WTC11 (cell line): ENCODE measurements at regions not wholly inside any gene's neighbourhood (a gene's known extent, or its start where the extent isn't known, plus 50 kb on each side); places are given as distances from the start of the nearest gene placed in this dataset.

ENCODE experiments used
- ATAC-seq: fragments of 200-7000 bp; cut with Tn5 transposase; 2 replicates; pipeline ENCODE4 v1.10.0; 2021; ENCODE audit warnings: mild to moderate bottlenecking, moderate library complexity
- CTCF ChIA-PET: fragments of 300-600 bp; sonication (Branson Sonifier 250); formaldehyde crosslinking; loops from one replicate; lab custom pipeline; 2021; ENCODE audit warnings: antibody characterized with exemption; lab: Charles Lee
- POLR2A ChIA-PET: fragments of 350-600 bp; sonication (Branson Sonifier 250); formaldehyde crosslinking; loops from one replicate; lab custom pipeline; 2021; ENCODE audit warnings: antibody characterized with exemption; lab: Charles Lee
- DNase-seq: peaks from one replicate; pipeline ENCODE4 v3.0.0; 2021; ENCODE audit warnings: low spot score
- H3K27ac Mint-ChIP-seq: 2 replicates; pipeline ENCODE4 v1.8.0; 2021; ENCODE audit warnings: mixed read lengths
- H3K27me3 Mint-ChIP-seq: 2 replicates; pipeline ENCODE4 v1.8.0; 2021; ENCODE audit warnings: low read depth, mild to moderate bottlenecking, moderate library complexity, mixed read lengths
- H3K36me3 Mint-ChIP-seq: 2 replicates; pipeline ENCODE4 v1.8.0; 2021; ENCODE audit warnings: mixed read lengths
- H3K4me1 Mint-ChIP-seq: 2 replicates; pipeline ENCODE4 v1.8.0; 2022; ENCODE audit warnings: mixed read lengths
- H3K4me3 Mint-ChIP-seq: 2 replicates; pipeline ENCODE4 v1.8.0; 2021; ENCODE audit warnings: mild to moderate bottlenecking, moderate library complexity, mixed read lengths
- H3K9me3 Mint-ChIP-seq: 2 replicates; pipeline ENCODE4 v1.8.0; 2021; ENCODE audit warnings: mixed read lengths
- ELF4 ChIP-seq: sonication (generic); formaldehyde crosslinking; IDR thresholded peaks from 2 replicates; pipeline ENCODE4 v1.8.1; 2022; ENCODE audit warnings: low read depth, mild to moderate bottlenecking, moderate library complexity, missing genetic modification reagents
- FOXJ3 ChIP-seq: sonication (generic); formaldehyde crosslinking; IDR thresholded peaks from 2 replicates; pipeline ENCODE4 v1.9.0; 2021; ENCODE audit warnings: missing genetic modification reagents, mild to moderate bottlenecking, borderline replicate concordance
- GABPB1 ChIP-seq: sonication (generic); formaldehyde crosslinking; IDR thresholded peaks from 2 replicates; pipeline ENCODE4 v1.8.1; 2023; ENCODE audit warnings: mild to moderate bottlenecking, missing genetic modification reagents
- HMGA2 ChIP-seq: fragments of 250-450 bp; sonication (Bioruptor Pico); IDR thresholded peaks from 2 replicates; pipeline ENCODE4 v1.4.0; 2021; ENCODE audit warnings: mild to moderate bottlenecking, moderate library complexity
- IRF2 ChIP-seq: sonication (generic); formaldehyde crosslinking; IDR thresholded peaks from 2 replicates; pipeline ENCODE4 v1.8.0; 2022; ENCODE audit warnings: low read depth, missing genetic modification reagents, borderline replicate concordance
- NFE2L1 ChIP-seq: sonication (generic); formaldehyde crosslinking; IDR thresholded peaks from 2 replicates; pipeline ENCODE4 v1.8.1; 2023; ENCODE audit warnings: missing genetic modification reagents
- NR2C2 ChIP-seq: sonication (generic); formaldehyde crosslinking; IDR thresholded peaks from 2 replicates; pipeline ENCODE4 v1.8.0; 2022; ENCODE audit warnings: mild to moderate bottlenecking, missing genetic modification reagents
- SP1 ChIP-seq: sonication (generic); formaldehyde crosslinking; conservative IDR thresholded peaks from 2 replicates; pipeline ENCODE4 v1.8.1; 2022; ENCODE audit warnings: missing genetic modification reagents
- TEAD1 ChIP-seq: sonication (generic); formaldehyde crosslinking; IDR thresholded peaks from 2 replicates; pipeline ENCODE4 v1.8.0; 2022; ENCODE audit warnings: mild to moderate bottlenecking, missing genetic modification reagents
- TP53 ChIP-seq: sonication (generic); formaldehyde crosslinking; IDR thresholded peaks from 2 replicates; pipeline ENCODE4 v1.8.1; 2023; ENCODE audit warnings: mild to moderate bottlenecking, missing genetic modification reagents
- ZBTB21 ChIP-seq: sonication (generic); formaldehyde crosslinking; IDR thresholded peaks from 2 replicates; pipeline ENCODE4 v1.8.1; 2023; ENCODE audit warnings: mild to moderate bottlenecking, missing genetic modification reagents, borderline replicate concordance
- ZNF317 ChIP-seq: sonication (generic); formaldehyde crosslinking; IDR thresholded peaks from 2 replicates; pipeline ENCODE4 v1.8.1; 2023; ENCODE audit warnings: low read depth, mild to moderate bottlenecking, moderate library complexity, missing genetic modification reagents, borderline replicate concordance
- TF ChIP-seq, protein P1 (sequence below): sonication (generic); formaldehyde crosslinking; IDR thresholded peaks from 2 replicates; pipeline ENCODE4 v1.8.1; 2023; ENCODE audit warnings: mild to moderate bottlenecking, missing genetic modification reagents, moderate library complexity
- TF ChIP-seq, protein P2 (sequence below): sonication (generic); formaldehyde crosslinking; conservative IDR thresholded peaks from 2 replicates; pipeline ENCODE4 v1.8.1; 2022; ENCODE audit warnings: mild to moderate bottlenecking, missing genetic modification reagents
- TF ChIP-seq, protein P3 (sequence below): sonication (generic); formaldehyde crosslinking; IDR thresholded peaks from 2 replicates; pipeline ENCODE4 v1.8.1; 2023; ENCODE audit warnings: mild to moderate bottlenecking, missing genetic modification reagents, moderate library complexity
- TF ChIP-seq, protein P4 (sequence below): fragments of 250-450 bp; sonication (Bioruptor Pico); conservative IDR thresholded peaks from 2 replicates; pipeline ENCODE4 v1.9.0; 2021; ENCODE audit warnings: mild to moderate bottlenecking
- TF ChIP-seq, protein P5 (sequence below): sonication (generic); formaldehyde crosslinking; IDR thresholded peaks from 2 replicates; pipeline ENCODE4 v1.8.1; 2022; ENCODE audit warnings: low read depth, missing genetic modification reagents, borderline replicate concordance
- TF ChIP-seq, protein P6 (sequence below): sonication (generic); formaldehyde crosslinking; IDR thresholded peaks from 2 replicates; pipeline ENCODE4 v1.8.1; 2022; ENCODE audit warnings: low read depth, mild to moderate bottlenecking, moderate library complexity, missing genetic modification reagents, borderline replicate concordance
- TF ChIP-seq, protein P7 (sequence below): sonication (generic); formaldehyde crosslinking; conservative IDR thresholded peaks from 2 replicates; pipeline ENCODE4 v1.8.1; 2023; ENCODE audit warnings: mild to moderate bottlenecking, low read depth, missing genetic modification reagents, moderate library complexity
- TF ChIP-seq, protein P8 (sequence below): fragments of 250-450 bp; sonication (Bioruptor Pico); IDR thresholded peaks from 2 replicates; pipeline ENCODE4 v1.9.0; 2021; ENCODE audit warnings: mild to moderate bottlenecking

DNA sequence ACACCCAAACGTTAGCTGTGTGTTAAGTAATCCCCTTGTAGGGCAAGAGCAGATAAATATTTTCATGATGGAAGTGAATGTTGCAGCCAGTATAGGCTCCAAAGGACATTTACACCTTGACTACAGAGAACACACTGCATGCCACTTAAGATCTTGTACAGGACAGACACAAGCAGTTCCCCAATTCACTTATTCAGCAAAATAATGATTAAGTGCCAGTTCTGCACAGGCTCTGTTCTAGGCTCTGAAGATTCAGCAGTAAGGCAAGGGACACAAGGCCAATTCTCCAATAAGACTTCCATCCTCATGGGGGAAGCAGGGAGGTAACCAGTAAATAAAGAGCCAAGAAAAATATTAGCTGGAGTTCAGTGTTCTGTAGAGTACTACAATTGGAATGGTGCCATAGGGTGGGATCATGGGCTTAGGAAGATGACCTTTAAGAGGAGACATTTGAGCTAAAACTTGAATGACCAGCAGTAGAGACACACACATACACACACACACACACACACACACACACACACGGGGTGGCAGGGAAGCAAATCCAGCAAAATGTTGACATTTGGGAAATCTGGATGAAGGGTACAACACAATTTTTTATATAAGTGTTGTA lies 199.9 kb upstream of the JUN start (continued):
- TF ChIP-seq IRF2 (CRISPR knock-in tag), result no peak

DNA sequence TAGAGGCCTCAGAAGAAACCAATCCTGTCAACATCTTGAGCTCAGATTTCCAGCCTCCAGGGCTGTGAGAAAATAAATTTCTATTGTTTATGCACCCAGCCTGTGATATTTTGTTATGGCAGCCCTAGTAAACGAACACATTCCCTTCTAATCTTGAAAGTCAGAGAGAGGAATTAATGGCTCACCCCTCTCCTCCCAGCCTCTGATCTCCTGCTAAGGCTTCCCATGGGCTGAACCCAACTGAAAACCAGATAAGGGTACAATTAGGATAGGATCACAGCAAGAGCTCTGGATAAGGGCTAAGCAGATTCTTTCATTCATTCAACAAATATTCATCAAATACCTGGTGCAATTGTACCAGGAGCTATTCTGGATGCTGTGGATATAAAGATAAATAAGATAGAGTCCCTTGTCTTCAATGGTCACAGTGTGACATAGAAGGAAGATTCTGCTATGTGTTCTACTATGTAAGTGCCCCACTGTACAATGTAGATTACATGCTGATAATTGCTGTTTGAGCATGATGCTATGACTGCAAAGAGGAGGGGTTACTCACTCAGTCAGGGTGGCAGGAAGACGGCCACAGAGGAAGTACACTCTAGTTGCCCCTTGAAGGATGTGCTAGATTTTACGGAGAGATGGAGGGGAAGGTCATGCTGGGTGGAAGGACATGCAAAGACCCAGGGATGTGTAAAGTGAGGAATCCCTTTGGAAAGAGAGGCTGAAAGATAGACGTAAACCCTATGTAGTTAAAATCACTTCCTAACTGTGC lies 203.3 kb upstream of the JUN start:
- Mint-ChIP-seq H3K36me3 (no peaks in the 10 kb centered on the region), H3K4me3 (no peak overlapping the region), H3K9me3 (no peaks in the 10 kb centered on the region), H3K27ac (no peak overlapping the region), H3K4me1 (peaks cover 8% of the 10 kb centered on the region), H3K27me3 (no peaks in the 10 kb centered on the region; the same call in 1 of the 2 replicates)
- no peak for ATAC-seq
- ChIA-PET POLR2A (no interaction called here), CTCF (no interaction called here)
- no peak for DNase-seq
- TF ChIP-seq ELF4 (CRISPR knock-in tag), result no peak
- TF ChIP-seq, protein P1, sequence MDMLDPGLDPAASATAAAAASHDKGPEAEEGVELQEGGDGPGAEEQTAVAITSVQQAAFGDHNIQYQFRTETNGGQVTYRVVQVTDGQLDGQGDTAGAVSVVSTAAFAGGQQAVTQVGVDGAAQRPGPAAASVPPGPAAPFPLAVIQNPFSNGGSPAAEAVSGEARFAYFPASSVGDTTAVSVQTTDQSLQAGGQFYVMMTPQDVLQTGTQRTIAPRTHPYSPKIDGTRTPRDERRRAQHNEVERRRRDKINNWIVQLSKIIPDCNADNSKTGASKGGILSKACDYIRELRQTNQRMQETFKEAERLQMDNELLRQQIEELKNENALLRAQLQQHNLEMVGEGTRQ, result no peak
- TF ChIP-seq HMGA2, result no peak
- no peak for TF ChIP-seq ZBTB21 (CRISPR knock-in tag)
- TF ChIP-seq, protein P2, sequence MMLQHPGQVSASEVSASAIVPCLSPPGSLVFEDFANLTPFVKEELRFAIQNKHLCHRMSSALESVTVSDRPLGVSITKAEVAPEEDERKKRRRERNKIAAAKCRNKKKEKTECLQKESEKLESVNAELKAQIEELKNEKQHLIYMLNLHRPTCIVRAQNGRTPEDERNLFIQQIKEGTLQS (CRISPR knock-in tag), result no peak
- TF ChIP-seq, protein P3, sequence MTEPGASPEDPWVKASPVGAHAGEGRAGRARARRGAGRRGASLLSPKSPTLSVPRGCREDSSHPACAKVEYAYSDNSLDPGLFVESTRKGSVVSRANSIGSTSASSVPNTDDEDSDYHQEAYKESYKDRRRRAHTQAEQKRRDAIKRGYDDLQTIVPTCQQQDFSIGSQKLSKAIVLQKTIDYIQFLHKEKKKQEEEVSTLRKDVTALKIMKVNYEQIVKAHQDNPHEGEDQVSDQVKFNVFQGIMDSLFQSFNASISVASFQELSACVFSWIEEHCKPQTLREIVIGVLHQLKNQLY, result no peak
- TF ChIP-seq, protein P4, sequence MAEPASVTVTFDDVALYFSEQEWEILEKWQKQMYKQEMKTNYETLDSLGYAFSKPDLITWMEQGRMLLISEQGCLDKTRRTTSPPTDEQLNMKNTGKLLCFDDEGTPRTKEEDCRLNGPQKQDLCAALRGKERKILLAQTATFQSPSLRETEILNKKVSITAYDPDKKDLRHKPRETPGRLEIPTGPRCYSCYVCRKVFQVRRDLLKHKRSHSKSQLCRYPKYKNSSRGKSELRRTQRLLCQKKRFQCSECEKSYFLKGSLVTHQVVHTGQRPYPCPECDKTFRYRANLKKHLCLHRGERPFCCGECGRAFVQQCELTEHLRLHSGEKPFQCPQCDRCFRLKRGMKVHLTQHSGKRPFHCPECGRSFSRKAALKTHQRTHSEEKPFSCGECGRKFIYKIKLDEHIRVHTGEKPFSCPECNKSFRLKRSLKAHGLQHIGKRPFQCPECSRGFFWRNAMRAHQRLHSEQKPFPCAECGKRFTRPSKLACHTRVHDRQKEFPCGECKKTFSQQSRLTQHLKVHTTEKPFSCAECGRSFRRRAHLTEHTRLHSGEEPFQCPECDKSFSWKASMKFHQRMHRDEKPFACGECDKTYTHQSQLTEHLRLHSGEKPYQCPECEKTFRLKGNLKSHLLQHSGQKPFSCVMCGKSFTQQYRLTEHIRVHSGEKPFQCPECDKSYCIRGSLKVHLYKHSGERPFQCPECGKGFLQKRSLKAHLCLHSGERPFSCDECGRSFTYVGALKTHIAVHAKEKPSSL (CRISPR knock-in tag), result no peak
- TF ChIP-seq, protein P5, sequence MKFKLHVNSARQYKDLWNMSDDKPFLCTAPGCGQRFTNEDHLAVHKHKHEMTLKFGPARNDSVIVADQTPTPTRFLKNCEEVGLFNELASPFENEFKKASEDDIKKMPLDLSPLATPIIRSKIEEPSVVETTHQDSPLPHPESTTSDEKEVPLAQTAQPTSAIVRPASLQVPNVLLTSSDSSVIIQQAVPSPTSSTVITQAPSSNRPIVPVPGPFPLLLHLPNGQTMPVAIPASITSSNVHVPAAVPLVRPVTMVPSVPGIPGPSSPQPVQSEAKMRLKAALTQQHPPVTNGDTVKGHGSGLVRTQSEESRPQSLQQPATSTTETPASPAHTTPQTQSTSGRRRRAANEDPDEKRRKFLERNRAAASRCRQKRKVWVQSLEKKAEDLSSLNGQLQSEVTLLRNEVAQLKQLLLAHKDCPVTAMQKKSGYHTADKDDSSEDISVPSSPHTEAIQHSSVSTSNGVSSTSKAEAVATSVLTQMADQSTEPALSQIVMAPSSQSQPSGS, result no peak
- TF ChIP-seq SP1 (CRISPR knock-in tag), result no peak
- TF ChIP-seq, protein P6, sequence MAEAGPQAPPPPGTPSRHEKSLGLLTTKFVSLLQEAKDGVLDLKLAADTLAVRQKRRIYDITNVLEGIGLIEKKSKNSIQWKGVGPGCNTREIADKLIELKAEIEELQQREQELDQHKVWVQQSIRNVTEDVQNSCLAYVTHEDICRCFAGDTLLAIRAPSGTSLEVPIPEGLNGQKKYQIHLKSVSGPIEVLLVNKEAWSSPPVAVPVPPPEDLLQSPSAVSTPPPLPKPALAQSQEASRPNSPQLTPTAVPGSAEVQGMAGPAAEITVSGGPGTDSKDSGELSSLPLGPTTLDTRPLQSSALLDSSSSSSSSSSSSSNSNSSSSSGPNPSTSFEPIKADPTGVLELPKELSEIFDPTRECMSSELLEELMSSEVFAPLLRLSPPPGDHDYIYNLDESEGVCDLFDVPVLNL (CRISPR knock-in tag), result no peak
- no peak for TF ChIP-seq ZNF317 (CRISPR knock-in tag)
- TF ChIP-seq, protein P7, sequence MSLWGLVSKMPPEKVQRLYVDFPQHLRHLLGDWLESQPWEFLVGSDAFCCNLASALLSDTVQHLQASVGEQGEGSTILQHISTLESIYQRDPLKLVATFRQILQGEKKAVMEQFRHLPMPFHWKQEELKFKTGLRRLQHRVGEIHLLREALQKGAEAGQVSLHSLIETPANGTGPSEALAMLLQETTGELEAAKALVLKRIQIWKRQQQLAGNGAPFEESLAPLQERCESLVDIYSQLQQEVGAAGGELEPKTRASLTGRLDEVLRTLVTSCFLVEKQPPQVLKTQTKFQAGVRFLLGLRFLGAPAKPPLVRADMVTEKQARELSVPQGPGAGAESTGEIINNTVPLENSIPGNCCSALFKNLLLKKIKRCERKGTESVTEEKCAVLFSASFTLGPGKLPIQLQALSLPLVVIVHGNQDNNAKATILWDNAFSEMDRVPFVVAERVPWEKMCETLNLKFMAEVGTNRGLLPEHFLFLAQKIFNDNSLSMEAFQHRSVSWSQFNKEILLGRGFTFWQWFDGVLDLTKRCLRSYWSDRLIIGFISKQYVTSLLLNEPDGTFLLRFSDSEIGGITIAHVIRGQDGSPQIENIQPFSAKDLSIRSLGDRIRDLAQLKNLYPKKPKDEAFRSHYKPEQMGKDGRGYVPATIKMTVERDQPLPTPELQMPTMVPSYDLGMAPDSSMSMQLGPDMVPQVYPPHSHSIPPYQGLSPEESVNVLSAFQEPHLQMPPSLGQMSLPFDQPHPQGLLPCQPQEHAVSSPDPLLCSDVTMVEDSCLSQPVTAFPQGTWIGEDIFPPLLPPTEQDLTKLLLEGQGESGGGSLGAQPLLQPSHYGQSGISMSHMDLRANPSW (CRISPR knock-in tag), result no peak
- TF ChIP-seq FOXJ3 (CRISPR knock-in tag), result no peak
- TF ChIP-seq NR2C2 (CRISPR knock-in tag), result no peak
- no peak for TF ChIP-seq NFE2L1
- no peak for TF ChIP-seq TEAD1 (CRISPR knock-in tag)
- TF ChIP-seq, protein P8, sequence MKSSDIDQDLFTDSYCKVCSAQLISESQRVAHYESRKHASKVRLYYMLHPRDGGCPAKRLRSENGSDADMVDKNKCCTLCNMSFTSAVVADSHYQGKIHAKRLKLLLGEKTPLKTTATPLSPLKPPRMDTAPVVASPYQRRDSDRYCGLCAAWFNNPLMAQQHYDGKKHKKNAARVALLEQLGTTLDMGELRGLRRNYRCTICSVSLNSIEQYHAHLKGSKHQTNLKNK (CRISPR knock-in tag), result no peak
- no peak for TF ChIP-seq TP53 (CRISPR knock-in tag)
- no peak for TF ChIP-seq GABPB1 (CRISPR knock-in tag)
- TF ChIP-seq, all 79 proteins: peak for 0
